ENCODE measurements at regions not wholly inside any gene's neighbourhood (a gene's known extent, or its start where the extent isn't known, plus 50 kb on each side); places are given as distances from the start of the nearest gene placed in this dataset.

DNA sequence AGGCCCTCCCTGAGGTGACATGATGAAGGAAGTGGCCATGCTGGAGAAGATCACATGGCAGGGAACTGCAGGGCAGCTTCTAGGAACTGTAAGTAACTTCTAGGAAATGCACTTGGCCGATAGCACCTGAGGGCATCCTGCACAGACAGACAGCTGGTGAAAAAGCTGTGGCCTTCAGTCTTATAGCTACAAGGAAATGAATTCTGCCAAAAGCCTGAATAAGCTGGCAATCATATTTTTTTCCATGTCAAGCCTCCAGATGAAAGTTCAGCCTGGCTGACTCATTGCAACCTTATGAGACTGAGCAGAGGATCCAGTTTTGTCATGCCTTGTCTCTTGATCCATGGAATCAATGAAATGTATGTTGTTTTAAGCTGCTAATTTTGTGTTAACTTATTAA is 91.1 kb upstream of the CACNA2D1 start:
- TF ChIP-seq, protein P1, sequence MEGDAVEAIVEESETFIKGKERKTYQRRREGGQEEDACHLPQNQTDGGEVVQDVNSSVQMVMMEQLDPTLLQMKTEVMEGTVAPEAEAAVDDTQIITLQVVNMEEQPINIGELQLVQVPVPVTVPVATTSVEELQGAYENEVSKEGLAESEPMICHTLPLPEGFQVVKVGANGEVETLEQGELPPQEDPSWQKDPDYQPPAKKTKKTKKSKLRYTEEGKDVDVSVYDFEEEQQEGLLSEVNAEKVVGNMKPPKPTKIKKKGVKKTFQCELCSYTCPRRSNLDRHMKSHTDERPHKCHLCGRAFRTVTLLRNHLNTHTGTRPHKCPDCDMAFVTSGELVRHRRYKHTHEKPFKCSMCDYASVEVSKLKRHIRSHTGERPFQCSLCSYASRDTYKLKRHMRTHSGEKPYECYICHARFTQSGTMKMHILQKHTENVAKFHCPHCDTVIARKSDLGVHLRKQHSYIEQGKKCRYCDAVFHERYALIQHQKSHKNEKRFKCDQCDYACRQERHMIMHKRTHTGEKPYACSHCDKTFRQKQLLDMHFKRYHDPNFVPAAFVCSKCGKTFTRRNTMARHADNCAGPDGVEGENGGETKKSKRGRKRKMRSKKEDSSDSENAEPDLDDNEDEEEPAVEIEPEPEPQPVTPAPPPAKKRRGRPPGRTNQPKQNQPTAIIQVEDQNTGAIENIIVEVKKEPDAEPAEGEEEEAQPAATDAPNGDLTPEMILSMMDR (IDR thresholded peaks at IDR 0.05; ENCODE audit: poor library complexity, severe bottlenecking), result no peak
- TF ChIP-seq EP300 (conservative IDR thresholded peaks at IDR 0.05; ENCODE audit: poor library complexity, severe bottlenecking) (no peak), SMC3 (conservative IDR thresholded peaks at IDR 0.05; ENCODE audit: poor library complexity) (no peak), TAF1 (IDR thresholded peaks at IDR 0.05; ENCODE audit: low read depth) (no peak)
- TF ChIP-seq, protein P2, sequence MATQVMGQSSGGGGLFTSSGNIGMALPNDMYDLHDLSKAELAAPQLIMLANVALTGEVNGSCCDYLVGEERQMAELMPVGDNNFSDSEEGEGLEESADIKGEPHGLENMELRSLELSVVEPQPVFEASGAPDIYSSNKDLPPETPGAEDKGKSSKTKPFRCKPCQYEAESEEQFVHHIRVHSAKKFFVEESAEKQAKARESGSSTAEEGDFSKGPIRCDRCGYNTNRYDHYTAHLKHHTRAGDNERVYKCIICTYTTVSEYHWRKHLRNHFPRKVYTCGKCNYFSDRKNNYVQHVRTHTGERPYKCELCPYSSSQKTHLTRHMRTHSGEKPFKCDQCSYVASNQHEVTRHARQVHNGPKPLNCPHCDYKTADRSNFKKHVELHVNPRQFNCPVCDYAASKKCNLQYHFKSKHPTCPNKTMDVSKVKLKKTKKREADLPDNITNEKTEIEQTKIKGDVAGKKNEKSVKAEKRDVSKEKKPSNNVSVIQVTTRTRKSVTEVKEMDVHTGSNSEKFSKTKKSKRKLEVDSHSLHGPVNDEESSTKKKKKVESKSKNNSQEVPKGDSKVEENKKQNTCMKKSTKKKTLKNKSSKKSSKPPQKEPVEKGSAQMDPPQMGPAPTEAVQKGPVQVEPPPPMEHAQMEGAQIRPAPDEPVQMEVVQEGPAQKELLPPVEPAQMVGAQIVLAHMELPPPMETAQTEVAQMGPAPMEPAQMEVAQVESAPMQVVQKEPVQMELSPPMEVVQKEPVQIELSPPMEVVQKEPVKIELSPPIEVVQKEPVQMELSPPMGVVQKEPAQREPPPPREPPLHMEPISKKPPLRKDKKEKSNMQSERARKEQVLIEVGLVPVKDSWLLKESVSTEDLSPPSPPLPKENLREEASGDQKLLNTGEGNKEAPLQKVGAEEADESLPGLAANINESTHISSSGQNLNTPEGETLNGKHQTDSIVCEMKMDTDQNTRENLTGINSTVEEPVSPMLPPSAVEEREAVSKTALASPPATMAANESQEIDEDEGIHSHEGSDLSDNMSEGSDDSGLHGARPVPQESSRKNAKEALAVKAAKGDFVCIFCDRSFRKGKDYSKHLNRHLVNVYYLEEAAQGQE (IDR thresholded peaks at IDR 0.05; ENCODE audit: borderline replicate concordance), result no peak

Data from neural cell (in vitro differentiated cells).